ENCODE measurements at regions not wholly inside any gene's neighbourhood (a gene's known extent, or its start where the extent isn't known, plus 50 kb on each side); places are given as distances from the start of the nearest gene placed in this dataset.

DNA sequence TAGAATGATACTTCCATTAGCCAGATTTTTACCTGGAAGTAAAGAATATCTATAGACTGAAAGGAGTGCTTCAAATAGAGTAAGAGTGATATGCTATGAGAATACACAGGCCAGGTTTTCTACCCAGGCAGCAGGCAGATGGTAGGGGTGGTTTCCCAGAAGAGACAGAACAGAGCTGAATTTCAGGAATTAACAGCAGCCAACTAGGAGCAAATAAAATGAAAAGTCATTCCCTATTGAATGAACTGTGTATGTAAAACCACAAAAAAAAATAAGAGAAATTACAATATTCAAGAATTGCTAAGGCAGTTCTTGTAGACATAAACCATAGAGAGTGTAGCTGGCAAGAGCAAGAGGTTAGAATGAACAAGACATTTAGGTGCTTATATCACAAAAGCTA, 336.8 kb downstream of the KCNJ3 start:
- no peaks in the 10 kb centered on the region; the same call in 1 of the 2 replicates for H3K27me3 Mint-ChIP-seq (ENCODE audit: low read depth)
- no peak overlapping the region for H3K27ac Mint-ChIP-seq

More for the DNA sequence above, 336.8 kb downstream of the KCNJ3 start:
- Histone ChIP-seq H3K79me2 (ENCODE audit: insufficient read depth, low read length) (no peaks in the 10 kb centered on the region), H2BK15ac (ENCODE audit: low read depth, low read length) (no peak overlapping the region), H3K14ac (ENCODE audit: insufficient read depth, low read length) (no peak overlapping the region), H4K5ac (ENCODE audit: insufficient read length, low read depth, low read length) (no peak overlapping the region), H3K23me2 (ENCODE audit: insufficient read length, low read depth, low read length, poor library complexity, severe bottlenecking) (no peaks in the 10 kb centered on the region), H3K56ac (ENCODE audit: insufficient read length, low read depth, low read length) (no peak overlapping the region), H4K8ac (replicated peaks; ENCODE audit: insufficient read length, low read depth, low read length) (no peak overlapping the region), H3K4me1 (ENCODE audit: insufficient read depth, low read length) (no peaks in the 10 kb centered on the region), H3K4ac (ENCODE audit: low read depth, low read length) (no peak overlapping the region), H3K27ac (ENCODE audit: insufficient read length, low read depth, low read length) (no peak overlapping the region), H4K20me1 (ENCODE audit: control insufficient read depth, insufficient read depth, insufficient read length) (no peaks in the 10 kb centered on the region), H2BK5ac (ENCODE audit: insufficient read length, low read length) (no peak overlapping the region), H3K9me3 (ENCODE audit: control insufficient read depth, low read depth, low read length) (no peaks in the 10 kb centered on the region), H3T11ph (ENCODE audit: low read length) (no peak overlapping the region), H2BK20ac (ENCODE audit: low read depth, low read length, poor library complexity, severe bottlenecking) (no peak overlapping the region), H3K79me1 (ENCODE audit: insufficient read depth, low read depth, low read length, poor library complexity, severe bottlenecking) (no peaks in the 10 kb centered on the region), H3K18ac (ENCODE audit: insufficient read length, low read depth, low read length) (no peak overlapping the region), H2AK5ac (ENCODE audit: insufficient read length, low read length) (no peak overlapping the region), H4K91ac (ENCODE audit: insufficient read length, low read depth, low read length) (no peak overlapping the region), H3K27me3 (ENCODE audit: insufficient read depth, low read length) (no peaks in the 10 kb centered on the region), H2BK12ac (ENCODE audit: insufficient read length, low read depth, low read length) (no peak overlapping the region), H3K23ac (ENCODE audit: insufficient read length, low read depth, low read length) (no peak overlapping the region), H3K9ac (ENCODE audit: extremely low read depth, insufficient read length, low read length) (no peak overlapping the region), H2BK120ac (ENCODE audit: low read depth, low read length, poor library complexity, severe bottlenecking) (no peak overlapping the region), H3K4me2 (ENCODE audit: insufficient read depth, insufficient read length, low read length) (no peak overlapping the region), H2AFZ (ENCODE audit: low read length) (no peak overlapping the region)
- Mint-ChIP-seq H3K9me3 (no peaks in the 10 kb centered on the region), H3K4me1 (0 out of 4 replicates have a peak, but pooled peaks cover 0 to 2% of the 10 kb centered on the region in 2 experiments), H3K36me3 (ENCODE audit: insufficient read depth in 1 of 3, low read depth in 3 of 3) (no peaks in the 10 kb centered on the region; a peak in 1 of 7 replicates), H3K4me3 (no peak overlapping the region)
- TF ChIP-seq, protein P1, sequence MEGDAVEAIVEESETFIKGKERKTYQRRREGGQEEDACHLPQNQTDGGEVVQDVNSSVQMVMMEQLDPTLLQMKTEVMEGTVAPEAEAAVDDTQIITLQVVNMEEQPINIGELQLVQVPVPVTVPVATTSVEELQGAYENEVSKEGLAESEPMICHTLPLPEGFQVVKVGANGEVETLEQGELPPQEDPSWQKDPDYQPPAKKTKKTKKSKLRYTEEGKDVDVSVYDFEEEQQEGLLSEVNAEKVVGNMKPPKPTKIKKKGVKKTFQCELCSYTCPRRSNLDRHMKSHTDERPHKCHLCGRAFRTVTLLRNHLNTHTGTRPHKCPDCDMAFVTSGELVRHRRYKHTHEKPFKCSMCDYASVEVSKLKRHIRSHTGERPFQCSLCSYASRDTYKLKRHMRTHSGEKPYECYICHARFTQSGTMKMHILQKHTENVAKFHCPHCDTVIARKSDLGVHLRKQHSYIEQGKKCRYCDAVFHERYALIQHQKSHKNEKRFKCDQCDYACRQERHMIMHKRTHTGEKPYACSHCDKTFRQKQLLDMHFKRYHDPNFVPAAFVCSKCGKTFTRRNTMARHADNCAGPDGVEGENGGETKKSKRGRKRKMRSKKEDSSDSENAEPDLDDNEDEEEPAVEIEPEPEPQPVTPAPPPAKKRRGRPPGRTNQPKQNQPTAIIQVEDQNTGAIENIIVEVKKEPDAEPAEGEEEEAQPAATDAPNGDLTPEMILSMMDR (conservative IDR thresholded peaks at IDR 0.05), result no peak
- DNase-seq, result no peak

Data from H9 (cell line).